Left ventricle myocardium inferior (tissue), 1 donor: ENCODE measurements at regions not wholly inside any gene's neighbourhood (a gene's known extent, or its start where the extent isn't known, plus 50 kb on each side); places are given as distances from the start of the nearest gene placed in this dataset.

Experiments
- DNase-seq: peaks from one replicate; pipeline ENCODE4 v3.0.0-alpha.2; 2020
- H3K27ac ChIP-seq: fragments of 200-600 bp; replicated peaks from 2 replicates; pipeline ENCODE4 v1.8.0; 2021
- H3K27me3 ChIP-seq: fragments of 200-600 bp; 2 replicates; pipeline ENCODE4 v1.8.0; 2021; ENCODE audit warnings: low read depth
- H3K36me3 ChIP-seq: fragments of 200-600 bp; 2 replicates; pipeline ENCODE4 v1.8.0; 2021
- H3K4me1 ChIP-seq: fragments of 200-600 bp; 2 replicates; pipeline ENCODE4 v1.8.0; 2021
- H3K4me3 ChIP-seq: fragments of 200-600 bp; 2 replicates; pipeline ENCODE4 v1.8.0; 2021; ENCODE audit warnings: mild to moderate bottlenecking, moderate library complexity
- H3K9me3 ChIP-seq: fragments of 200-600 bp; replicated peaks from 2 replicates; pipeline ENCODE4 v1.8.0; 2021
- CTCF ChIP-seq: fragments of 200-600 bp; IDR thresholded peaks from 2 replicates; pipeline ENCODE4 v1.8.0; 2021; ENCODE audit warnings: antibody characterized with exemption, mild to moderate bottlenecking, borderline replicate concordance
- intact Hi-C: fragments of 100-400 bp; cut with micrococcal nuclease; formaldehyde crosslinking; loops from one replicate; pipeline ENCODE4 v1.11.0; 2022
- donor health status: DM: no; HTN: yes; CAD: no; lungs with severe emphysema.

DNA sequence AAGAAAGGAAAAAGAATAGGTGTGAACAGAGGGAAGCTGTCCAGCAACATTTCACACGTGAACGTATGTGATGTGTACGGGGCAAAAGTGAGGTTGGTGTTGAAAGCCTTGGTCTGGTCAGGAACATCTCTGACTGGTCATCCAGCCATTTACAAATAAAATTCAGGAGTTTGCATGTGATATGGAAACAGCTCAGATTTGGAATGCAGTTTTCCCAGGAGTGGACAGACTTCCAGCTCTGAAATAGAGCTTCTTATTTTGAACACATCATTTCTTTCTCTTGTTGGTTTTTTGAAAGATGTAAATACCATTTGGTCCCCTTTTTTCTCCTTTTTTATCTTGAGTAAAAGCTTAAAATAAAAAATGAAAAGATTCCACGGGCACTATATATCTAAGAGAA lies 566.2 kb upstream of the ZFHX3 start:
- H3K9me3 ChIP-seq, result no peaks in the 10 kb centered on the region
- no peak overlapping the region for H3K4me3 ChIP-seq
- H3K36me3 ChIP-seq, result no peaks in the 10 kb centered on the region
- intact Hi-C loops, result no loop called here
- TF ChIP-seq CTCF, result no peak
- no peaks in the 10 kb centered on the region for H3K4me1 ChIP-seq
- peaks cover 32% of the 10 kb centered on the region for H3K27me3 ChIP-seq
- DNase-seq, result no peak
- H3K27ac ChIP-seq, result no peak overlapping the region

DNA sequence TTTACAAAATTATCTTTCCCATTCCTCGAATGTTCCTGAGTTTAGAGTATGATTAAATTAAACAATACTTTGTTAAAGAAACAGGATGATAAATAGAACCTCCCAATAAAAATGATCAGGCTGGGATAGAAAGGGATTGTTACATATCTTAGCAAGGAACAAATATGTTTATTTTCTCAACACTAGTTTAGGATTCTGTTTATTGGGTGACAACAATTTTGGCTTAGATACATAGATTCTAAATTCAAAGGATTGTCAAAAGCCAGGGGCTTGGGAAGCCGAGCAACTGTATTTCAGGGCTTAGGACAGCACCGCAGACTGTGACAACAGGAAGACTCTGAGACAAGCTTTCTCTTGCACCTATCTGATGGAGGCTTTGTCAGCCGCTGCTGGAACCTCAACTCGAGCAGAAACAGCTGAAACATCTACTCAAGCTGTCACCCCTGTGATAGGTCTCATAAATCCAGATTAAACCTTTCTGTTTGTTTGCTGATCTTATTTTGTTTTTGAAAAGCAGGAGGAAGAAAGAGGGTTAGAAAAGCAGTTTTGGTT lies 562.8 kb upstream of the ZFHX3 start:
- intact Hi-C loops, result no loop called here
- Histone ChIP-seq H3K9me3 (no peaks in the 10 kb centered on the region), H3K36me3 (no peaks in the 10 kb centered on the region), H3K27ac (no peak overlapping the region), H3K4me3 (no peak overlapping the region), H3K27me3 (peaks cover 37% of the 10 kb centered on the region), H3K4me1 (no peaks in the 10 kb centered on the region)
- no peak for TF ChIP-seq CTCF
- DNase-seq, result no peak

- H3K36me3 ChIP-seq, result no peaks in the 10 kb centered on the region
- no peak for TF ChIP-seq CTCF
- H3K4me1 ChIP-seq, result no peaks in the 10 kb centered on the region
- DNase-seq, result no peak
- H3K27me3 ChIP-seq, result peaks cover 42% of the 10 kb centered on the region
- no peak overlapping the region for H3K4me3 ChIP-seq
- no peak overlapping the region for H3K27ac ChIP-seq
- intact Hi-C loops, result no loop called here
- no peaks in the 10 kb centered on the region for H3K9me3 ChIP-seq
Measured at GRCh38 chr16:73610160-73610559, 562.2 kb upstream of the ZFHX3 start.

GRCh38 chr16:73608911-73609310 lies 561.0 kb upstream of the ZFHX3 start:
- TF ChIP-seq CTCF, result no peak
- H3K4me3 ChIP-seq, result no peak overlapping the region
- no peaks in the 10 kb centered on the region for H3K4me1 ChIP-seq
- intact Hi-C loops, result no loop called here
- H3K9me3 ChIP-seq, result no peaks in the 10 kb centered on the region
- no peak for DNase-seq
- H3K36me3 ChIP-seq, result no peaks in the 10 kb centered on the region
- no peak overlapping the region for H3K27ac ChIP-seq
- H3K27me3 ChIP-seq, result peaks cover 45% of the 10 kb centered on the region

- no peaks in the 10 kb centered on the region for H3K4me1 ChIP-seq
- no peak overlapping the region for H3K27ac ChIP-seq
- no peaks in the 10 kb centered on the region for H3K36me3 ChIP-seq
- intact Hi-C loops, result no loop called here
- no peak for TF ChIP-seq CTCF
- peaks cover 26% of the 10 kb centered on the region for H3K27me3 ChIP-seq
- no peak overlapping the region for H3K4me3 ChIP-seq
- no peak for DNase-seq
- no peaks in the 10 kb centered on the region for H3K9me3 ChIP-seq
Measured at GRCh38 chr16:73605309-73605708, 557.4 kb upstream of the ZFHX3 start.
